Putamen (tissue), 1 donor: ENCODE measurements at regions not wholly inside any gene's neighbourhood (a gene's known extent, or its start where the extent isn't known, plus 50 kb on each side); places are given as distances from the start of the nearest gene placed in this dataset.
"Not testable (repeated sequence)": the region's sequence is repeated elsewhere in the genome, so short reads cannot be mapped to it uniquely, and the experiment has no call there.

Experiments used
- DNase-seq: peaks from one replicate; pipeline ENCODE4 v3.0.0-alpha.2; 2016; ENCODE audit warnings: low spot score

- no peak for DNase-seq
Measured at GRCh38 chr3:4149296-4149695, 153.9 kb upstream of the SETMAR start.

GRCh38 chr3:4150816-4151215, 152.4 kb upstream of the SETMAR start:
- no peak for DNase-seq

GRCh38 chr3:4151859-4152258, 151.3 kb upstream of the SETMAR start:
- DNase-seq = no peak

DNA sequence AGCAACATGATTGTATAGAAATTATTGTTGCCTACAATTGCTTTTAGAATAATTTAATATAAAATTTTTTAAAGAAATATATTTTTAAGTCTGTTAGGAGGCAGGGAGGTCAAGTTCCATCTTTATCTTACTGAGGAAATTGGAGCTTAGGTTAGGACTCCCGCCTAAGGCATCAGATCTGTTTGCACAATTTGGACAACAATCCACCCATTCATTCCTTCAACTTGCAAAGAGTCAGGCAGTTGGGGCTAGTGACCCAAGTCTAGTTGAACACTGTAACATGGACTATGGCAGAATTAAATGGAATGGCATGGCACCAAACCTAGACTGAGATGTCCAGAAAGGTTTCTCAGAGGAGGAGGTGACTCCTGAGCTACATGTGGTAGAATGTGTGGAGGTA, 149.4 kb upstream of the SETMAR start:
- DNase-seq = no peak

DNA sequence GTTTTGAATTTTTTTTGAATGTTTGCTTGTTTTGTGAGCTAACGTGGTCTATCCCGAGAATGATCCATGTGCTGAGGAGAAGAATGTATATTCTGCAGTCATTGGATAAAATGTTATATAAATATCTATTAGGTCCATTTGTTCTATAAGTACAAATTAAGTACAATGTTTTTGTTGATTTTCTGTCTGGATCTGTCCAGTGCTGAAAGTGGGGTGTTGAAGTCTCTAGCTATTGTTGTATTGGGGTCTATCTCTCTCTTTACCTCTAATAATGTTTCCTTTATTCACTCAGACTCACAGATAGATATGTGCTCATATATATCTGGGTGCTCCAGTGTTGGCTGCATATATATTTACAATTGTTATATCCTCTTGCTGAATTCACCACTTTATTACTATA, 144.8 kb upstream of the SETMAR start:
- no peak for DNase-seq

DNA sequence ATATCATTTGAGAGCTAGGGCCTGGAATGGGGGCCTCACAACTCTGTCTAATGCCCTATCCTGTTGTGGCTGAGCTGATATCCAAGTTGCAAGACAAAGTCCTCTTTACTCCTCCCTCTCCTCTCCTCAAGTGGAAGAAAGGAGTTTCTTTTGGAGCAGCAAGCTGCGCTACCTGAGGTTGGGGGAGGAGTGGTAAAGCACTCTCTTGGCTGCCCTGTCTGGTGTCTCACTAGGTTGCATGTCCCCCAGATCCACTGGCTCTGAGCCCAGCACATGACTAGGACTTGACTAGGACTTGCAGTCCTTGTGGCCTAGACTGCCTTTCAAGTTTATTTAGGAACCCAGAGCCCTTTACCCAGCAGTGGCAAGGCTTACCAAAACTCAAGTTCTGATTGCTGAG, 141.1 kb upstream of the SETMAR start:
- no peak for DNase-seq

DNA sequence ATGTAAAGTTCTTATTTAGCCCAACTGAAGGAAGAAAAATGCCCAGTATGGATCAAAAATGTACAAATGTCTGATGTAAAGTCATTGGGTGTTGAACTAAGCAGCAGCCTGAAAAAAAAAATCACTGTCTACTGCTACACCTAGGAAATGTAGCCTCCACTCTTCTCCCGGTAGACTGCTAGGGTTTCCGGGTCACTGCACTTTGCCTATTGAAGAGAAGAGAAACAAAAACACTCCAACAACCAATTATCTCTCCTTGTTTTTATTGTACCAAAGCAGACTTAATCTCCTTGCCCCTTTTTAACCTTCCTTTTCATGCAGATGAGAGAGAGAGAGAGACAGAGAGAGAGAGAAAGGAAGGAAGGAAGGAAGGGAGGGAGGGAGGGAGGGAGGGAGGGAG, 140.2 kb upstream of the SETMAR start:
- DNase-seq = no peak

DNA sequence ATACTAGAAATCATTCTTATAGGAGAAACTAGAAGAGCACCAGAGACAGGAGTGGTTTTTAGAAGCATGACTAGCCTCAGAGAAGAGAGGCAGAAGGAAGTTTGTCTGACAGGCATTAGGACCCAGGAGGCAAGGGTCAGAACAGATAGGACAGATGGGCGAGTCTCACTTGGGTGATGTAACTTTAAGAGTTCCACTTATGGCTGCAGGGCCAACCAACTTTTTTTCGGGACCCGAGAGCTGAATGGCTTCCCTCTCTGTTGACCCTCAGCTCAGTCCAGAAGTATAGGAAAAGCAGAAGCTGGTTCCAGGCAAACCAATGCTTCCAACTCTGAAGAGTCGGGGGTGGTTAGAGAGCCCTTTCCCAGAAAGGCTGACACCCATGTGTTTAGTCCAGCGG, 136.6 kb upstream of the SETMAR start:
- no peak for DNase-seq

GRCh38 chr3:4167230-4167629, 135.9 kb upstream of the SETMAR start:
- not testable (repeated sequence) for DNase-seq

DNA sequence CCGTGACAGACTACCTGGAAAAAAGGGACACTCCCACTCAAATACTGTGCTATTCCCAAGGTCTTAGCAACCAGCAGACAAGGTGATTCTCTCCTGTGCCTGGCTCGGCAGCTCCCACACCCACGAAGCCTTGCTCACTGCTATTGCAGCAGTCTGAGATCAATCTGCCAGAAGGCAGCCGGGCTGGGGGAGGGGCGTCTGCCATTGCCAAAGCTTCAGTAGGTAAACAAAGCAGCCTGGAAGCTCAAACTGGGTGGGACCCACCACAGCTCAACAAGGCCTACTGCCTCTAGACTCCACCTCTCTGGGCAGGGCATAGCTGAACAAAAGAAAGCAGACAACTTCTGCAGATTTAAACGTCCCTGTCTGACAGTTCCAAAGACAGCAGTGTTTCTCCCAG, 128.4 kb upstream of the SETMAR start:
- no peak for DNase-seq

- DNase-seq = no peak
Measured at GRCh38 chr3:4191971-4192370, 111.2 kb upstream of the SETMAR start.

DNA sequence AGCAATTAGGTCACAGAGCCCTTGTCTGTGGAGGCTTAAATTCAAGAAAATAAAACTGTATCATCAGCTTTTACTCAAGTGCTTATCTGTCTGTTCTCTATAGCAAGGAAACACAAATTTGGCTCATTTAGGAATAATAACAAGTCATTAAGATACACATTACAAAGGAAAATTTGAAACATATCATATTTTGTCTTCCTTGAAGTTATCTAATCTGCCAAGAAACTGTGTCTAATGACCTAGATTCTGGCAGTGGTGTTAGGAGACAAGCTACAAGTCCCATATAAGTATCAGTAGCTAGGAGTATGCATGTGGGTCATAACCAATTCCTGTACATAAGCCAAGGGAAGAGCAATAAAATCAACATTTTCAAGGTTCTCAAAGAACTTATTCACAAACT, 108.2 kb upstream of the SETMAR start:
- no peak for DNase-seq

- no peak for DNase-seq
Measured at GRCh38 chr3:4196506-4197147, 106.5 kb upstream of the SETMAR start.

DNA sequence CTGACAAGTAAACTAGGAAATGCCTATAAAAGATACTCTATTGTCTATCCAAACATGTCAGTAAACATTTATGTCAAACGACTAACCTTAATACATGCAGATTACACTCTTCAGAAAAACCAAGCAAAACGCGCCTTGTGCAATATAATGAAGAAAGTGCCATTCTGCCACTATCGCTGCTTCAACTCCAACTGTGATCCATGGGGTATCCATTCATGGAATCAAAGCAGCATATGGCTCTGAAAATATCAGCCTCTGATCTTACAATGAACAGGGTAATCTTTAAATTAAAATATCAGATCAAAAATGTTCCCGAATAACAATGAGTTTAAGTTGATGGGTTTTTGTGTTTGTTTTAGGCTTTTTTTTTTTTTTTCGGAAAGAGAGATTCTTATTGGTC, 105.5 kb upstream of the SETMAR start:
- DNase-seq = no peak

DNA sequence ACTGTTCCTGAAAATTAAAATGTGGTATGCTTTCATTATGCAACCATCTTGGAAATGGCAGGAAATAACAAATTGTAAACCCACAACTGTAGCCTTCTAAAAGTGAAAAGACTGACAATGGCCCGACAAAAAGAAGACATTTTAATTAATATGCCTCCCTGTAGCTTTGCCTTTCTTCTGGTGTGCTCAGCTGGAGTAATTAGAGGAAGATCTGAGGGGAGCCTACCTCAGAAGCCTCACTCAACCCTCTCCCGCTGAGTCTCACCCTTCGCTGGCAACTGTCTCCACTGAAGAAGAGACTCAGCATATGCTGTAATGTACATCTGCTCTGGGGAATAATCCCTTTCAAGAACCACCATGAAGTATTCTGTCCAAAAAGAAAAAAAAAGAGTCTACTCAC, 104.7 kb upstream of the SETMAR start:
- no peak for DNase-seq

GRCh38 chr3:4204776-4205175, 98.4 kb upstream of the SETMAR start:
- DNase-seq = not testable (repeated sequence)

DNA sequence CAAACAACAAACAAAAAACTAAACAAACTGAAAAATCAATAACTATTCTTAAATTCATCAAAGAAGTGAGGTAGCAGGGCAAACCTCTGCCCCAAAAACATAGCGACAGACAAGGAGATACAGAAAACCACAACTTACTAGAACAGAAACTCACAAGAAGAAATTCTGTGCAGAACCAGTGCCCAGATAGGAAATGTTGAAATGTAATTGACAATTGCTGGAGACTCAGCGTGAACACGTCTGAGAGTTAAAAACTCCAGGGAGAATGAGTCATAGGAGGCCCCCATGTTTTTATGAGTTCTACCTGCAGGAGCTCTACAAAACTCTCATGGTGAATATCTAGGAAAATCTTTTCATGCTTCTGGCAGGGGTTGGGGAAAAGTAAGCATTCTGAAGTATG, 95.5 kb upstream of the SETMAR start:
- DNase-seq = no peak

DNA sequence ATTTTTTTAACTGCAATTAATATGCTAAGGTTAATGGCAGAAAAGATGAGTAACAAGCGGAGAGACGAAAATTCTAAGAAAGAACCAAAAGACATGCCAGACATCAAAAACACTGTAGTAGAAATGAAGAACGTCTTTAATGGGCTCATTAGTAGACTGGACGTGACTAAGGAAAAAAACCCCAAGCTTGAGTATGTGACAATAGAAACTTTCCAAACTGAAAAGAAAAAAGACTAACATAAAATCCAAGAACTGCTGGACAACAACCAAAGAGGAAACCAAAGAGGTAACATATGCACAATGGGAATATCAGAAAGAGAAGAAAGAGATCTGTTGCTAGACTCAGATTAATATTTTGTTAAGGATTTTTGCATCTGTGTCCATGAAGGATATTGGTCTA, 94.6 kb upstream of the SETMAR start:
- no peak for DNase-seq

DNA sequence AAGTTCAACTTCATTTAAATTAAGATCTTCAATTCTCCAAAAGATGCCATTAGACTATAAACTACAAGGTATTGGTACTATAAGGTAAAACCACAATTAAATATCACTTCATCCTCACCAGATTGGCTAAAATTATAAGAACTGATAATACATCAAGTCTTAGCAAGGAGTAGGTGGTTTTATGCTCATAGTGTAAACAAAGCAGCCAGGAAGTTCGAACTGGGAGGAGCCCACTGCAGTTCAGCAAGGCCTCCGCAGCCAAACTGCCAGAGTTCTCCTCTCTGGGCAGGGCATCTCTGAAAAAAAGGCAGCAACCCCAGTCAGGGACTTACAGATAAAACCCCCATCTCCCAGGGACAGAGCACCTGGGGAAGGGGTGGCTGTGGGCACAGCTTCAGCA, 91.6 kb upstream of the SETMAR start:
- DNase-seq = no peak

DNA sequence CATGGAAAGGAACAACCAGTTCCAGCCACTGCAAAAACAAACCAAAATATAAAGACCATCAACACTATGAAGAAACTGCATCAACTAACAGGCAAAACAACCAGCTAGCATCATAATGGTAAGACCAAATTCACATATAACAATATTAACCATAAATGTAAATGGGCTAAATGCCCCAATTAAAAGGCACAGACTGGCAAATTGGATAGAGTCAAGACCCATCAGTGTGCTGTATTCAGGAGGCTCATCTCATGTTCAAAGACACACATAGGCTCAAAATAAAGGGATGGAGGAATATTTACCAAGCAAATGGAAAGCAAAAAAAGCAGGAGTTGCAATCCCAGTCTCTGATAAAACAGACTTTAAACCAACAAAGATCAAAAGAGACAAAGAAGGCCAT, 89.7 kb upstream of the SETMAR start:
- not testable (repeated sequence) for DNase-seq

GRCh38 chr3:4216974-4217373, 86.2 kb upstream of the SETMAR start:
- not testable (repeated sequence) for DNase-seq

DNA sequence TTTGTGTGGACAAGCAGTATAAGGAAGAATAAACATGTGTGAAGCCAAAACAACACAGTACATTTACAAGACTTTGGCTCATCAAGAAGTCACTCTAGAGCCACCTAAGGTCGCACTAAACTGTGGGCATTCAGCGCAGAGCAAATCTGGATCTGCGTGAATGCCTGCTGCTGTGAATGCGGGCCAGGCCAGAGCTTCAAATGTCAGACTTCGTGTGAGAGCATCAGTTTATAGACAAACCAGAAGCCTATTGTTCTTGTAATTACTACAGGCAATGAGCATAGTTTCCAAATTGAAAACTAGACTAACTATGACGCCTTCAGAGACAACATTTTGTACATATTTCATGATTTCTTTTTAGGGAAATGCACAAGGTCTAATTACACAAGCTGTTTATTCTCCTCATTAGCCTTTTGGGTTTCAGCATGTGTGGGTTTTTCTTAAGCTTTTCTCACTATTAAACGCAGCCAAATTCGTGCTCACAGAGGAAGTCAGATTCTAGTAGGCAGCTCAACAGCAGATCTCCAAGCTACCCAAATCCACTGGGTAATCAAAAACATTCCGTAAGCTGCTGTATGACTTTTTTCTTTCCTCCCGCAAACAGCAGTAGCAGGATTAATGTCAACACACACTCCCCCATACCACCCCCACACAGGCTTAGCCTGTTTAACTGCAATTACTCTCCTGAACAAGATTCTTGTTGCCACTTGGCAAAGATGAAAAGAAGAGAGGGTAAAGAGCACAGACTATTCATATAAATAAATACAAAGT, 84.5 kb upstream of the SETMAR start:
- peak; percentile 25 for DNase-seq

- no peak for DNase-seq
Measured at GRCh38 chr3:4219227-4219568, 84.0 kb upstream of the SETMAR start.

DNA sequence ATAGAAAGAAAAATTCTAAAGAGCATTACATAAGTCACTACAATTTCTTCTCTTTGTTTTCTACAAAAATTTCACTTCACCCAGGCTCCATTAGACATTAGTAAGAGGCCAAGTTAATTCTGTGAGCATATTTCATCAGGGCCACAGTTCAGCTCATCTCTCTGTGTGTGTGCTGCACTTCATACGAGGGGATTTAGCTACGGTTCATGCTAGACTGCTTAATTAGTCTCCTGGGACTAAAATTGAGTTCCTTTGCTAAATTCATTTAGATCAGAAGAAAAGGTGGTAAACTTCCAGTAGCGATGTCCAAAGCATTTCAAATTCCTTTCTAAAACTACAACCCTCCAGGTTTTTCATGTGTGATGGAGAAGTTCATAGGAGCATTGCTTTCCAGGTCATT, 83.1 kb upstream of the SETMAR start:
- no peak for DNase-seq
